ENCODE measurements at regions not wholly inside any gene's neighbourhood (a gene's known extent, or its start where the extent isn't known, plus 50 kb on each side); places are given as distances from the start of the nearest gene placed in this dataset.

- TF ChIP-seq YBX1 (IDR thresholded peaks at IDR 0.05) (no peak), SP1 (IDR thresholded peaks at IDR 0.05; ENCODE audit: low read depth, low read length) (no peak)
Observed at GRCh38 chr7:40990841-40991240, 712.0 kb downstream of the INHBA start.

Data from GM12878 (cell line).